ENCODE measurements at regions not wholly inside any gene's neighbourhood (a gene's known extent, or its start where the extent isn't known, plus 50 kb on each side); places are given as distances from the start of the nearest gene placed in this dataset.

DNA sequence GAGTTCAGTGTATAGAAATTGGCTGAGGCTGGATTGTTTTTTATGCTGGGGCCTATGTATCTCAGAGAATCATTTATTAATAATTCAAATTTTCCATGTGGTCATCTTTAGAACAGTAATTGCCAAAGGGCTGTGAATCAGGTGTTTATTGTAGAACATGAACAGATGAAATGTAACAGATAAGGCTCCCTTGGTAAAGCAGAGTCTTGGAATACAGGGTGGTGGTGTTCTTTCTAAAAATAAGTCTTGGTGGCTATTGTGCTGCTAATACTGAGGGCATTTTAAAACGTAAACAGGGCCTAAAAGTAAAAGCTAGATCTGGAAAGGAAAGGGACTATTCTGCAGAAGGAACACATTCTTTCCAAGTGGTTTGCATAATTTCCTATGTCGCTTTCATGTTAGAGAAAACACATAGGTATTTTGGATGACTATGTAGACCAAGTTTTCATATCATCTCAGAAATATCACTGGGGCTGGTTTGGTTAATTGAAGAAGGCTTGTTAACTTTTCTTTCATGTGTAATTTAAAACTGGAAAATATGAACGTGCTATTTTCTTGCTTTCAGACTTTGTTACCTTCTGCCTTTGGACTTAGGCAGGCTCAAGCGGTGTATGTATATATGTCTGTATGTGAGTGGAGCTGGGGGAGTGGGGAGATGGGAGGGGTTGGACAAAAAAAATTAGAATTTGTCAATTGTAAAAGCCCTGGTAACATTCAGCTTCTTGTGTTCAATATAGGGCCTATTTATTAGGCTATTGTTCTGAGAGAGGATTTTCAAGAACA is 119.9 kb upstream of the ANKRD55 start:
- TF ChIP-seq, protein P1, sequence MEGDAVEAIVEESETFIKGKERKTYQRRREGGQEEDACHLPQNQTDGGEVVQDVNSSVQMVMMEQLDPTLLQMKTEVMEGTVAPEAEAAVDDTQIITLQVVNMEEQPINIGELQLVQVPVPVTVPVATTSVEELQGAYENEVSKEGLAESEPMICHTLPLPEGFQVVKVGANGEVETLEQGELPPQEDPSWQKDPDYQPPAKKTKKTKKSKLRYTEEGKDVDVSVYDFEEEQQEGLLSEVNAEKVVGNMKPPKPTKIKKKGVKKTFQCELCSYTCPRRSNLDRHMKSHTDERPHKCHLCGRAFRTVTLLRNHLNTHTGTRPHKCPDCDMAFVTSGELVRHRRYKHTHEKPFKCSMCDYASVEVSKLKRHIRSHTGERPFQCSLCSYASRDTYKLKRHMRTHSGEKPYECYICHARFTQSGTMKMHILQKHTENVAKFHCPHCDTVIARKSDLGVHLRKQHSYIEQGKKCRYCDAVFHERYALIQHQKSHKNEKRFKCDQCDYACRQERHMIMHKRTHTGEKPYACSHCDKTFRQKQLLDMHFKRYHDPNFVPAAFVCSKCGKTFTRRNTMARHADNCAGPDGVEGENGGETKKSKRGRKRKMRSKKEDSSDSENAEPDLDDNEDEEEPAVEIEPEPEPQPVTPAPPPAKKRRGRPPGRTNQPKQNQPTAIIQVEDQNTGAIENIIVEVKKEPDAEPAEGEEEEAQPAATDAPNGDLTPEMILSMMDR (IDR thresholded peaks at IDR 0.05; ENCODE audit: poor library complexity): no peak
- no peak for TF ChIP-seq EZH2phosphoT487 (IDR thresholded peaks at IDR 0.05; ENCODE audit: low read depth, severe bottlenecking, unreplicated experiment)
